Upper lobe of left lung (tissue), 6 donors: ENCODE measurements at regions not wholly inside any gene's neighbourhood (a gene's known extent, or its start where the extent isn't known, plus 50 kb on each side); places are given as distances from the start of the nearest gene placed in this dataset.

Source experiments
- ATAC-seq, 2 donors: fragments of 200-7000 bp; cut with Tn5 transposase; one replicate each; pipeline ENCODE4 v1.9.1; 2022; ENCODE audit warnings: mild to moderate bottlenecking in 2 of 2, moderate library complexity in 2 of 2; ENCODE audit not compliant: low FRiP score in 2 of 2
- DNase-seq, 2 donors: peaks; one replicate each; pipeline ENCODE4 v3.0.0-alpha.2; 2019 to 2020
- H3K27ac ChIP-seq, 4 donors: fragments of 200-600 bp; sonication (generic); one replicate each; pipeline ENCODE4 v1.5.1; 2016 to 2019
- H3K27me3 ChIP-seq, 4 donors: fragments of 200-600 bp; sonication (generic); one replicate each; pipeline ENCODE4 v1.5.1; 2017 to 2019
- H3K36me3 ChIP-seq, 4 donors: fragments of 200-600 bp; sonication (generic); one replicate each; pipeline ENCODE4 v1.5.1; 2016 to 2019
- H3K4me1 ChIP-seq, 4 donors: fragments of 200-600 bp; sonication (generic); one replicate each; pipeline ENCODE4 v1.5.1; 2018 to 2019
- H3K4me3 ChIP-seq, 4 donors: fragments of 200-600 bp; sonication (generic); one replicate each; pipeline ENCODE4 v1.5.1; 2017 to 2019; ENCODE audit warnings: mild to moderate bottlenecking in 2 of 4, moderate library complexity in 1 of 4
- H3K9me3 ChIP-seq, 4 donors: fragments of 200-600 bp; sonication (generic); one replicate each; pipeline ENCODE4 v1.5.1; 2018 to 2019
- EP300 ChIP-seq, 4 donors: sonication (generic); formaldehyde crosslinking; IDR thresholded peaks; one replicate each; pipeline ENCODE4 v1.5.1; 2017; ENCODE audit warnings: antibody characterized with exemption in 4 of 4, control low read depth in 2 of 4
- POLR2A ChIP-seq, 4 donors: fragments of 450-650 bp; IDR thresholded peaks; one replicate each; pipeline ENCODE4 v1.5.1; 2016 to 2017; ENCODE audit warnings: antibody characterized with exemption in 4 of 4, mild to moderate bottlenecking in 2 of 4
- POLR2AphosphoS5 ChIP-seq, 2 donors: sonication (generic); formaldehyde crosslinking; IDR thresholded peaks; one replicate each; pipeline ENCODE4 v1.5.1; 2017; ENCODE audit warnings: antibody characterized with exemption in 2 of 2
- WGBS, 2 donors: methylation state at CpG; one replicate each; pipeline ENCODE4 v1.1.5; 2017 to 2018; 5-methylcytosine and 5-hydroxymethylcytosine counted together
- TF ChIP-seq, protein P1 (sequence below), 6 experiments: fragments of 450-650 bp in 4 of 6; fragments of 200-600 bp in 2 of 6; sonication (generic) in 2 of 6; IDR thresholded peaks; one replicate each; pipeline ENCODE4 v1.5.1; 2016 to 2019; ENCODE audit warnings: antibody characterized with exemption in 6 of 6
- donor health status: DM: no; HTN: no; CAD: no; lungs with moderate emphysema.
- donor health status: DM: no; HTN: yes; CAD: no; lungs with severe emphysema.

GRCh38 chr13:34165158-34165557, 347.2 kb downstream of the RFC3 start:
- no peak for ATAC-seq
- peaks cover 0 to 7% (median 6%) of the 10 kb centered on the region in 4 donors for H3K4me1 ChIP-seq
- no peaks in the 10 kb centered on the region for H3K9me3 ChIP-seq
- no peak for DNase-seq
- TF ChIP-seq EP300 (IDR thresholded peaks at IDR 0.05): no peak
- 88 to 90% methylated on average over 7 of the region's 7 CpGs for WGBS, 2 donors
- H3K36me3 ChIP-seq: no peaks in the 10 kb centered on the region
- no peak overlapping the region for H3K4me3 ChIP-seq
- no peak overlapping the region for H3K27ac ChIP-seq
- no peaks in the 10 kb centered on the region for H3K27me3 ChIP-seq

GRCh38 chr13:34166406-34166805, 348.5 kb downstream of the RFC3 start:
- WGBS, 2 donors: 92 to 96% methylated on average over 2 of the region's 2 CpGs

GRCh38 chr13:34167347-34167746, 349.4 kb downstream of the RFC3 start:
- 58 to 66% methylated on average over 2 of the region's 2 CpGs for WGBS, 2 donors
- Histone ChIP-seq H3K27me3 (no peaks in the 10 kb centered on the region), H3K4me1 (peaks cover 0 to 2% (median 0%) of the 10 kb centered on the region in 4 donors), H3K36me3 (no peaks in the 10 kb centered on the region), H3K9me3 (no peaks in the 10 kb centered on the region), H3K27ac (no peak overlapping the region), H3K4me3 (no peak overlapping the region)
- DNase-seq: no peak
- TF ChIP-seq, protein P1, sequence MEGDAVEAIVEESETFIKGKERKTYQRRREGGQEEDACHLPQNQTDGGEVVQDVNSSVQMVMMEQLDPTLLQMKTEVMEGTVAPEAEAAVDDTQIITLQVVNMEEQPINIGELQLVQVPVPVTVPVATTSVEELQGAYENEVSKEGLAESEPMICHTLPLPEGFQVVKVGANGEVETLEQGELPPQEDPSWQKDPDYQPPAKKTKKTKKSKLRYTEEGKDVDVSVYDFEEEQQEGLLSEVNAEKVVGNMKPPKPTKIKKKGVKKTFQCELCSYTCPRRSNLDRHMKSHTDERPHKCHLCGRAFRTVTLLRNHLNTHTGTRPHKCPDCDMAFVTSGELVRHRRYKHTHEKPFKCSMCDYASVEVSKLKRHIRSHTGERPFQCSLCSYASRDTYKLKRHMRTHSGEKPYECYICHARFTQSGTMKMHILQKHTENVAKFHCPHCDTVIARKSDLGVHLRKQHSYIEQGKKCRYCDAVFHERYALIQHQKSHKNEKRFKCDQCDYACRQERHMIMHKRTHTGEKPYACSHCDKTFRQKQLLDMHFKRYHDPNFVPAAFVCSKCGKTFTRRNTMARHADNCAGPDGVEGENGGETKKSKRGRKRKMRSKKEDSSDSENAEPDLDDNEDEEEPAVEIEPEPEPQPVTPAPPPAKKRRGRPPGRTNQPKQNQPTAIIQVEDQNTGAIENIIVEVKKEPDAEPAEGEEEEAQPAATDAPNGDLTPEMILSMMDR (IDR thresholded peaks at IDR 0.05): no peak
- TF ChIP-seq POLR2AphosphoS5 (IDR thresholded peaks at IDR 0.05): no peak
- TF ChIP-seq POLR2A (IDR thresholded peaks at IDR 0.05): no peak
- no peak for TF ChIP-seq EP300 (IDR thresholded peaks at IDR 0.05)
- ATAC-seq: no peak

More at GRCh38 chr13:34166406-34166805, 348.5 kb downstream of the RFC3 start:
- H3K4me3 ChIP-seq: no peak overlapping the region
- no peaks in the 10 kb centered on the region for H3K9me3 ChIP-seq
- no peak for ATAC-seq
- DNase-seq: no peak
- peaks cover 0 to 7% (median 6%) of the 10 kb centered on the region in 4 donors for H3K4me1 ChIP-seq
- no peak overlapping the region for H3K27ac ChIP-seq
- H3K27me3 ChIP-seq: no peaks in the 10 kb centered on the region
- no peaks in the 10 kb centered on the region for H3K36me3 ChIP-seq
- TF ChIP-seq POLR2AphosphoS5 (IDR thresholded peaks at IDR 0.05): no peak
- TF ChIP-seq, protein P1 (IDR thresholded peaks at IDR 0.05): no peak
- no peak for TF ChIP-seq EP300 (IDR thresholded peaks at IDR 0.05)
- no peak for TF ChIP-seq POLR2A (IDR thresholded peaks at IDR 0.05)

DNA sequence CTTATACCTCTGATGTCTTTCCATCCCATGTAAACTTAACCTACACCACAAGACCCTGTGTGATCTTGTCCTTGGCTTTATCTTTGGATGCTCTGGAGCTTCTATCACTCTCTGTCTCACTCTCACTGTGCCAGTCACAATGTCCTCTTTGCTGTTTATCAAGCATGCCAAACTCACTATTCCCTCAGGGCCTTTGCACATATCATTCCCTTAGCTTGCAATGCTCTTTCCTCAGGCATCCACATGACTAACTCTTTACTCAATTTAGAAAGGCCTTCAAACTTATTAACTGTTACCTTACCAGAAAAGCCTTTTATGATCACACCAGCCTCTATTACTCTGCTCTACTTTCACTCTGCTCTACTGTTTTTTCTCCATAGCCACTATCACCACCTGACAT, 354.1 kb downstream of the RFC3 start:
- ATAC-seq (no peak), DNase-seq (no peak)
- Histone ChIP-seq H3K9me3 (no peaks in the 10 kb centered on the region), H3K27ac (no peak overlapping the region), H3K36me3 (no peaks in the 10 kb centered on the region), H3K27me3 (no peaks in the 10 kb centered on the region), H3K4me1 (no peaks in the 10 kb centered on the region), H3K4me3 (no peak overlapping the region)
- TF ChIP-seq, protein P1 (IDR thresholded peaks at IDR 0.05): no peak
- TF ChIP-seq POLR2A (IDR thresholded peaks at IDR 0.05): no peak
- TF ChIP-seq EP300 (IDR thresholded peaks at IDR 0.05): no peak
- no peak for TF ChIP-seq POLR2AphosphoS5 (IDR thresholded peaks at IDR 0.05)

GRCh38 chr13:34174671-34175145, 356.8 kb downstream of the RFC3 start:
- WGBS, 2 donors: 74 to 88% methylated on average over 2 of the region's 2 CpGs
- Histone ChIP-seq H3K27me3 (no peaks in the 10 kb centered on the region), H3K27ac (no peak overlapping the region), H3K9me3 (no peaks in the 10 kb centered on the region), H3K4me1 (no peaks in the 10 kb centered on the region), H3K4me3 (no peak overlapping the region), H3K36me3 (no peaks in the 10 kb centered on the region)
- ATAC-seq (no peak), DNase-seq (no peak)
- no peak for TF ChIP-seq EP300 (IDR thresholded peaks at IDR 0.05)
- TF ChIP-seq, protein P1 (IDR thresholded peaks at IDR 0.05): no peak
- no peak for TF ChIP-seq POLR2AphosphoS5 (IDR thresholded peaks at IDR 0.05)
- no peak for TF ChIP-seq POLR2A (IDR thresholded peaks at IDR 0.05)
